Activated CD4-positive, alpha-beta T cell treated with anti-CD3 and anti-CD28 coated beads, Interleukin-2, amount 50 U/mL, for 4 hours (primary cell): ENCODE measurements at regions not wholly inside any gene's neighbourhood (a gene's known extent, or its start where the extent isn't known, plus 50 kb on each side); places are given as distances from the start of the nearest gene placed in this dataset.
"Not testable (repeated sequence)": the region's sequence is repeated elsewhere in the genome, so short reads cannot be mapped to it uniquely, and the experiment has no call there.

Experiments
- DNase-seq, 2 experiments: peaks; one replicate each; pipeline ENCODE4 v3.0.0-alpha.2; 2020

- no peak for DNase-seq
Observed at GRCh38 chr13:21883713-21884112, 212.8 kb downstream of the FGF9 start.

GRCh38 chr13:21884299-21884909 lies 213.5 kb downstream of the FGF9 start:
- no peak for DNase-seq

- DNase-seq, result no peak
Observed at GRCh38 chr13:21884965-21885567, 214.2 kb downstream of the FGF9 start.

GRCh38 chr13:21885714-21886224 lies 214.9 kb downstream of the FGF9 start:
- no peak for DNase-seq

GRCh38 chr13:21889651-21890050 lies 218.8 kb downstream of the FGF9 start:
- DNase-seq, result no peak

GRCh38 chr13:21890220-21890619 lies 219.3 kb downstream of the FGF9 start:
- not testable (repeated sequence) for DNase-seq

GRCh38 chr13:21894091-21894490 lies 223.2 kb downstream of the FGF9 start:
- DNase-seq, result no peak

GRCh38 chr13:21894703-21895699 lies 224.1 kb downstream of the FGF9 start:
- no peak for DNase-seq

GRCh38 chr13:21895779-21896178 lies 224.9 kb downstream of the FGF9 start:
- no peak for DNase-seq

- DNase-seq, result no peak
Observed at GRCh38 chr13:21897161-21897560, 226.3 kb downstream of the FGF9 start.

- DNase-seq, result no peak
Observed at GRCh38 chr13:21898459-21898858, 227.6 kb downstream of the FGF9 start.

- no peak for DNase-seq
Observed at GRCh38 chr13:21898945-21899344, 228.1 kb downstream of the FGF9 start.

GRCh38 chr13:21901336-21901735 lies 230.5 kb downstream of the FGF9 start:
- no peak for DNase-seq

- DNase-seq, result no peak
Observed at GRCh38 chr13:21901811-21902708, 231.2 kb downstream of the FGF9 start.

GRCh38 chr13:21902709-21903098 lies 231.8 kb downstream of the FGF9 start:
- DNase-seq, result no peak

GRCh38 chr13:21905486-21905885 lies 234.6 kb downstream of the FGF9 start:
- DNase-seq, result no peak

- no peak for DNase-seq
Observed at GRCh38 chr13:21909331-21909730, 238.5 kb downstream of the FGF9 start.

GRCh38 chr13:21910546-21910945 lies 239.7 kb downstream of the FGF9 start:
- DNase-seq, result no peak

GRCh38 chr13:21911646-21912298 lies 240.9 kb downstream of the FGF9 start:
- no peak for DNase-seq

GRCh38 chr13:21913010-21913409 lies 242.1 kb downstream of the FGF9 start:
- no peak for DNase-seq

- no peak for DNase-seq
Observed at GRCh38 chr13:21917086-21918015, 246.5 kb downstream of the FGF9 start.
